DMS153 (cell line): ENCODE measurements at regions not wholly inside any gene's neighbourhood (a gene's known extent, or its start where the extent isn't known, plus 50 kb on each side); places are given as distances from the start of the nearest gene placed in this dataset.

Experiments used
- DNase-seq: peaks from one replicate; lab custom pipeline; 2025; lab: John Stamatoyannopoulos, UW

GRCh38 chr14:87161502-87161901, 831.5 kb downstream of the GALC start:
- DNase-seq = no peak

- DNase-seq = no peak
These were observed 832.0 kb downstream of the GALC start for GRCh38 chr14:87160989-87161388.

- no peak for DNase-seq
These were observed 834.7 kb downstream of the GALC start for GRCh38 chr14:87158283-87158682.

- DNase-seq = no peak
These were observed 836.1 kb downstream of the GALC start for GRCh38 chr14:87156878-87157277.

GRCh38 chr14:87155856-87156488, 837.0 kb downstream of the GALC start:
- DNase-seq = no peak

GRCh38 chr14:87153901-87154300, 839.1 kb downstream of the GALC start:
- DNase-seq = no peak

GRCh38 chr14:87153391-87153790, 839.6 kb downstream of the GALC start:
- DNase-seq = no peak

- DNase-seq = no peak
These were observed 840.3 kb downstream of the GALC start for GRCh38 chr14:87152693-87153092.

GRCh38 chr14:87149583-87150354, 843.2 kb downstream of the GALC start:
- no peak for DNase-seq

- DNase-seq = no peak
These were observed 844.3 kb downstream of the GALC start for GRCh38 chr14:87148655-87149054.

- no peak for DNase-seq
These were observed 850.3 kb downstream of the GALC start for GRCh38 chr14:87142551-87143211.

- no peak for DNase-seq
These were observed 851.2 kb downstream of the GALC start for GRCh38 chr14:87141801-87142200.

- no peak for DNase-seq
These were observed 853.7 kb downstream of the GALC start for GRCh38 chr14:87139299-87139698.

GRCh38 chr14:87133073-87133801, 859.7 kb downstream of the GALC start:
- no peak for DNase-seq

- DNase-seq = no peak
These were observed 861.1 kb downstream of the GALC start for GRCh38 chr14:87131879-87132278.

- DNase-seq = no peak
These were observed 870.8 kb downstream of the GALC start for GRCh38 chr14:87122166-87122565.

- no peak for DNase-seq
These were observed 871.3 kb downstream of the GALC start for GRCh38 chr14:87121716-87122115.

GRCh38 chr14:87115234-87115633, 877.7 kb downstream of the GALC start:
- DNase-seq = no peak

- no peak for DNase-seq
These were observed 879.7 kb downstream of the GALC start for GRCh38 chr14:87113286-87113685.

GRCh38 chr14:87111741-87112140, 881.2 kb downstream of the GALC start:
- DNase-seq = no peak

- DNase-seq = no peak
These were observed 881.9 kb downstream of the GALC start for GRCh38 chr14:87111126-87111525.

- no peak for DNase-seq
These were observed 883.7 kb downstream of the GALC start for GRCh38 chr14:87109271-87109670.

GRCh38 chr14:87108726-87109125, 884.3 kb downstream of the GALC start:
- DNase-seq = no peak
